ENCODE measurements at regions not wholly inside any gene's neighbourhood (a gene's known extent, or its start where the extent isn't known, plus 50 kb on each side); places are given as distances from the start of the nearest gene placed in this dataset.

DNA sequence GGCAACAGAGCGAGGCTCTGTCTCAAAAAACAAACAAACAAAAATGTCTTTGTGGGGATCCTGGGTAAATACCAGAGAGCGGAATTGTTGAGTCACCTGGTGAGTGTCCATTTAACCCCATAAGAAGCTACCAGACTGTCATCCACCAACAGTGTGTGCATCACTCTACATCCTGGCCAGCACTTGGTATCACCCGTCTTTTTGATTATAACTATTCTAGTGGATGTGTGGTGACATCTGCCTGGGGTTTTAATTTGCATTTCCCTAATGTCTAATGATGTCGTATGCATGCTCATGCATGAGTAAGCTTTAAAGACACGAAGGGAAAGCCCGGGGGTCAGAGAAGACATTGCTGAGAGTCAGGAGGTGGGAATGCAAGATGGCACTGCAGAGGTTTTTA, 126.7 kb upstream of the MRI1 start:
- TF ChIP-seq, protein P1, sequence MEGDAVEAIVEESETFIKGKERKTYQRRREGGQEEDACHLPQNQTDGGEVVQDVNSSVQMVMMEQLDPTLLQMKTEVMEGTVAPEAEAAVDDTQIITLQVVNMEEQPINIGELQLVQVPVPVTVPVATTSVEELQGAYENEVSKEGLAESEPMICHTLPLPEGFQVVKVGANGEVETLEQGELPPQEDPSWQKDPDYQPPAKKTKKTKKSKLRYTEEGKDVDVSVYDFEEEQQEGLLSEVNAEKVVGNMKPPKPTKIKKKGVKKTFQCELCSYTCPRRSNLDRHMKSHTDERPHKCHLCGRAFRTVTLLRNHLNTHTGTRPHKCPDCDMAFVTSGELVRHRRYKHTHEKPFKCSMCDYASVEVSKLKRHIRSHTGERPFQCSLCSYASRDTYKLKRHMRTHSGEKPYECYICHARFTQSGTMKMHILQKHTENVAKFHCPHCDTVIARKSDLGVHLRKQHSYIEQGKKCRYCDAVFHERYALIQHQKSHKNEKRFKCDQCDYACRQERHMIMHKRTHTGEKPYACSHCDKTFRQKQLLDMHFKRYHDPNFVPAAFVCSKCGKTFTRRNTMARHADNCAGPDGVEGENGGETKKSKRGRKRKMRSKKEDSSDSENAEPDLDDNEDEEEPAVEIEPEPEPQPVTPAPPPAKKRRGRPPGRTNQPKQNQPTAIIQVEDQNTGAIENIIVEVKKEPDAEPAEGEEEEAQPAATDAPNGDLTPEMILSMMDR (IDR thresholded peaks at IDR 0.05): no peak
- TF ChIP-seq POLR2A (IDR thresholded peaks at IDR 0.05): no peak

All from thyroid gland (tissue), 4 donors.